ENCODE measurements at regions not wholly inside any gene's neighbourhood (a gene's known extent, or its start where the extent isn't known, plus 50 kb on each side); places are given as distances from the start of the nearest gene placed in this dataset.

GRCh38 chr2:12970861-12971260 is 254.1 kb downstream of the TRIB2 start:
- no peak for DNase-seq (ENCODE audit: low spot score)

- no peak for DNase-seq (ENCODE audit: low spot score)
These were observed 255.0 kb downstream of the TRIB2 start for GRCh38 chr2:12971581-12972365.

GRCh38 chr2:12978066-12978835 is 261.5 kb downstream of the TRIB2 start:
- no peak for DNase-seq (ENCODE audit: low spot score)

GRCh38 chr2:12979066-12979465 is 262.3 kb downstream of the TRIB2 start:
- DNase-seq (ENCODE audit: low spot score): no peak

GRCh38 chr2:12980817-12981216 is 264.1 kb downstream of the TRIB2 start:
- DNase-seq (ENCODE audit: low spot score): no peak

- no peak for DNase-seq (ENCODE audit: low spot score)
These were observed 265.4 kb downstream of the TRIB2 start for GRCh38 chr2:12982149-12982584.

GRCh38 chr2:12987246-12987645 is 270.5 kb downstream of the TRIB2 start:
- DNase-seq (ENCODE audit: low spot score): no peak

- no peak for DNase-seq (ENCODE audit: low spot score)
These were observed 271.5 kb downstream of the TRIB2 start for GRCh38 chr2:12988279-12988678.

GRCh38 chr2:12990523-12990922 is 273.8 kb downstream of the TRIB2 start:
- no peak for DNase-seq (ENCODE audit: low spot score)

GRCh38 chr2:12998685-12999084 is 281.9 kb downstream of the TRIB2 start:
- no peak for DNase-seq (ENCODE audit: low spot score)

- DNase-seq (ENCODE audit: low spot score): no peak
These were observed 284.1 kb downstream of the TRIB2 start for GRCh38 chr2:13000664-13001363.

GRCh38 chr2:13001408-13001807 is 284.7 kb downstream of the TRIB2 start:
- DNase-seq (ENCODE audit: low spot score): no peak

- DNase-seq (ENCODE audit: low spot score): no peak
These were observed 286.0 kb downstream of the TRIB2 start for GRCh38 chr2:13002536-13003331.

- DNase-seq (ENCODE audit: low spot score): no peak
These were observed 286.8 kb downstream of the TRIB2 start for GRCh38 chr2:13003500-13003899.

- no peak for DNase-seq (ENCODE audit: low spot score)
These were observed 288.3 kb downstream of the TRIB2 start for GRCh38 chr2:13005048-13005447.

GRCh38 chr2:13005761-13006335 is 289.1 kb downstream of the TRIB2 start:
- DNase-seq (ENCODE audit: low spot score): no peak

- DNase-seq (ENCODE audit: low spot score): no peak
These were observed 289.7 kb downstream of the TRIB2 start for GRCh38 chr2:13006426-13006825.

- DNase-seq (ENCODE audit: low spot score): peak; percentile 67
These were observed 290.3 kb downstream of the TRIB2 start for GRCh38 chr2:13006829-13007717.

GRCh38 chr2:13009027-13009642 is 292.4 kb downstream of the TRIB2 start:
- no peak for DNase-seq (ENCODE audit: low spot score)

- no peak for DNase-seq (ENCODE audit: low spot score)
These were observed 293.5 kb downstream of the TRIB2 start for GRCh38 chr2:13010283-13010682.

Measured in cerebellar cortex (tissue), 1 donor.